HG03521 (cell line): ENCODE measurements at regions not wholly inside any gene's neighbourhood (a gene's known extent, or its start where the extent isn't known, plus 50 kb on each side); places are given as distances from the start of the nearest gene placed in this dataset.
"Not testable (repeated sequence)": the region's sequence is repeated elsewhere in the genome, so short reads cannot be mapped to it uniquely, and the experiment has no call there.

Experiments
- ATAC-seq: cut with Tn5 transposase; IDR thresholded peaks from one replicate; pipeline ENCODE4 v1.9.1; 2021; ENCODE audit warnings: mild to moderate bottlenecking, moderate library complexity; ENCODE audit not compliant: unreplicated experiment

- ATAC-seq: no peak
Observed at GRCh38 chr9:86997156-86997555, 49.9 kb upstream of the GAS1 start.

GRCh38 chr9:86997951-86998350 lies 50.6 kb upstream of the GAS1 start:
- no peak for ATAC-seq

- ATAC-seq: no peak
Observed at GRCh38 chr9:87002517-87002916, 55.2 kb upstream of the GAS1 start.

GRCh38 chr9:87004016-87004415 lies 56.7 kb upstream of the GAS1 start:
- ATAC-seq: no peak

- ATAC-seq: no peak
Observed at GRCh38 chr9:87006956-87007355, 59.6 kb upstream of the GAS1 start.

- ATAC-seq: no peak
Observed at GRCh38 chr9:87007711-87008366, 60.5 kb upstream of the GAS1 start.

GRCh38 chr9:87008667-87009066 lies 61.4 kb upstream of the GAS1 start:
- no peak for ATAC-seq

- ATAC-seq: no peak
Observed at GRCh38 chr9:87010626-87011025, 63.3 kb upstream of the GAS1 start.

- ATAC-seq: no peak
Observed at GRCh38 chr9:87011551-87011950, 64.2 kb upstream of the GAS1 start.

- ATAC-seq: no peak
Observed at GRCh38 chr9:87013490-87013889, 66.2 kb upstream of the GAS1 start.

GRCh38 chr9:87014436-87014835 lies 67.1 kb upstream of the GAS1 start:
- no peak for ATAC-seq

- no peak for ATAC-seq
Observed at GRCh38 chr9:87016681-87017080, 69.4 kb upstream of the GAS1 start.

- ATAC-seq: no peak
Observed at GRCh38 chr9:87020169-87020950, 73.1 kb upstream of the GAS1 start.

- ATAC-seq: no peak
Observed at GRCh38 chr9:87022178-87022577, 74.9 kb upstream of the GAS1 start.

GRCh38 chr9:87026204-87026603 lies 78.9 kb upstream of the GAS1 start:
- no peak for ATAC-seq

- ATAC-seq: not testable (repeated sequence)
Observed at GRCh38 chr9:87028836-87029235, 81.5 kb upstream of the GAS1 start.

GRCh38 chr9:87029905-87030304 lies 82.6 kb upstream of the GAS1 start:
- no peak for ATAC-seq

GRCh38 chr9:87034841-87035240 lies 87.5 kb upstream of the GAS1 start:
- no peak for ATAC-seq

- ATAC-seq: no peak
Observed at GRCh38 chr9:87035879-87036278, 88.6 kb upstream of the GAS1 start.

GRCh38 chr9:87036506-87036905 lies 89.2 kb upstream of the GAS1 start:
- ATAC-seq: no peak

- ATAC-seq: no peak
Observed at GRCh38 chr9:87039809-87040392, 92.6 kb upstream of the GAS1 start.

- no peak for ATAC-seq
Observed at GRCh38 chr9:87040410-87041009, 93.2 kb upstream of the GAS1 start.
